ENCODE measurements at regions not wholly inside any gene's neighbourhood (a gene's known extent, or its start where the extent isn't known, plus 50 kb on each side); places are given as distances from the start of the nearest gene placed in this dataset.

DNA sequence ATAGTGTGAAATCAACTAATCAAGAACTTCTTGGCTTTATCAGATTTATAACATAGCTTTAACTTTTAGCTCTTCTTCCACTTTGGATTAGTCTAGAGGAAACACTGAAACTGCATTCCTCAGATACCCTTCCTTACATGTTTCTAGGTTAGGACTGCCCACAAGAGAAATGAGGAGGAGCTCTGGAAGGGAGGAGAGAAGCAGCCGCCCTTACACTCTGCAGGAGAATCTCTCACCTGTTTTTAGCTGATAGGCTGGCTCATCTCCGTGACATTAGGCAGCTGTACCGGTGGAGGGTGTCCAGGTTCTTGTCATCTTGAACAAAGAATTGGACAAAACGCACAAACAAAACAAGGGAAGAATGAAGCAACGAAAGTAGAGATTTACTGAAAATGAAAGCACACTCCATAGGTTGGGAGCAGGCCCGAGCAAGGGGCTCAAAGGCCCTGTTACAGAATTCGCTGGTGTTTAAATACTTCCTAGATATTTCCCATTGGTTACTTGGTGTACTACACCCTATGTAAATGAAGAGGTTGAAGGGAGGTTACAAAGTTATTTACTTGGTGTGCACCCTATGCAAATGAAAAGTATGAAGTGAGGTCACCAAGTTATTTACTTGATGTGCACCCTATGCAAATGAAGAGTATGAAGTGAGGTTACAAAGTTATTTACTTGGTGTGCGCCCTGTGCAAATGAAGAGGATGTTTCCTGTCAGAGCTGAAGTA is 524.9 kb upstream of the CHRM3 start:
- H3K4me2 ChIP-seq (ENCODE audit: low read length), result no peak overlapping the region
- no peaks in the 10 kb centered on the region for H3K36me3 ChIP-seq (ENCODE audit: insufficient read depth, low read length)
- no peaks in the 10 kb centered on the region for H3K9me2 ChIP-seq (ENCODE audit: insufficient read depth, low read length)
- H3K4me3 ChIP-seq (ENCODE audit: low read length), result no peak overlapping the region
- TF ChIP-seq, protein P1, sequence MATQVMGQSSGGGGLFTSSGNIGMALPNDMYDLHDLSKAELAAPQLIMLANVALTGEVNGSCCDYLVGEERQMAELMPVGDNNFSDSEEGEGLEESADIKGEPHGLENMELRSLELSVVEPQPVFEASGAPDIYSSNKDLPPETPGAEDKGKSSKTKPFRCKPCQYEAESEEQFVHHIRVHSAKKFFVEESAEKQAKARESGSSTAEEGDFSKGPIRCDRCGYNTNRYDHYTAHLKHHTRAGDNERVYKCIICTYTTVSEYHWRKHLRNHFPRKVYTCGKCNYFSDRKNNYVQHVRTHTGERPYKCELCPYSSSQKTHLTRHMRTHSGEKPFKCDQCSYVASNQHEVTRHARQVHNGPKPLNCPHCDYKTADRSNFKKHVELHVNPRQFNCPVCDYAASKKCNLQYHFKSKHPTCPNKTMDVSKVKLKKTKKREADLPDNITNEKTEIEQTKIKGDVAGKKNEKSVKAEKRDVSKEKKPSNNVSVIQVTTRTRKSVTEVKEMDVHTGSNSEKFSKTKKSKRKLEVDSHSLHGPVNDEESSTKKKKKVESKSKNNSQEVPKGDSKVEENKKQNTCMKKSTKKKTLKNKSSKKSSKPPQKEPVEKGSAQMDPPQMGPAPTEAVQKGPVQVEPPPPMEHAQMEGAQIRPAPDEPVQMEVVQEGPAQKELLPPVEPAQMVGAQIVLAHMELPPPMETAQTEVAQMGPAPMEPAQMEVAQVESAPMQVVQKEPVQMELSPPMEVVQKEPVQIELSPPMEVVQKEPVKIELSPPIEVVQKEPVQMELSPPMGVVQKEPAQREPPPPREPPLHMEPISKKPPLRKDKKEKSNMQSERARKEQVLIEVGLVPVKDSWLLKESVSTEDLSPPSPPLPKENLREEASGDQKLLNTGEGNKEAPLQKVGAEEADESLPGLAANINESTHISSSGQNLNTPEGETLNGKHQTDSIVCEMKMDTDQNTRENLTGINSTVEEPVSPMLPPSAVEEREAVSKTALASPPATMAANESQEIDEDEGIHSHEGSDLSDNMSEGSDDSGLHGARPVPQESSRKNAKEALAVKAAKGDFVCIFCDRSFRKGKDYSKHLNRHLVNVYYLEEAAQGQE (IDR thresholded peaks at IDR 0.05; ENCODE audit: borderline replicate concordance), result no peak
- no peak for TF ChIP-seq EZH2 (IDR thresholded peaks at IDR 0.05; ENCODE audit: borderline replicate concordance, insufficient read depth, low read length, poor library complexity, severe bottlenecking)
- no peak for TF ChIP-seq RAD21 (conservative IDR thresholded peaks at IDR 0.05)
- TF ChIP-seq, protein P2, sequence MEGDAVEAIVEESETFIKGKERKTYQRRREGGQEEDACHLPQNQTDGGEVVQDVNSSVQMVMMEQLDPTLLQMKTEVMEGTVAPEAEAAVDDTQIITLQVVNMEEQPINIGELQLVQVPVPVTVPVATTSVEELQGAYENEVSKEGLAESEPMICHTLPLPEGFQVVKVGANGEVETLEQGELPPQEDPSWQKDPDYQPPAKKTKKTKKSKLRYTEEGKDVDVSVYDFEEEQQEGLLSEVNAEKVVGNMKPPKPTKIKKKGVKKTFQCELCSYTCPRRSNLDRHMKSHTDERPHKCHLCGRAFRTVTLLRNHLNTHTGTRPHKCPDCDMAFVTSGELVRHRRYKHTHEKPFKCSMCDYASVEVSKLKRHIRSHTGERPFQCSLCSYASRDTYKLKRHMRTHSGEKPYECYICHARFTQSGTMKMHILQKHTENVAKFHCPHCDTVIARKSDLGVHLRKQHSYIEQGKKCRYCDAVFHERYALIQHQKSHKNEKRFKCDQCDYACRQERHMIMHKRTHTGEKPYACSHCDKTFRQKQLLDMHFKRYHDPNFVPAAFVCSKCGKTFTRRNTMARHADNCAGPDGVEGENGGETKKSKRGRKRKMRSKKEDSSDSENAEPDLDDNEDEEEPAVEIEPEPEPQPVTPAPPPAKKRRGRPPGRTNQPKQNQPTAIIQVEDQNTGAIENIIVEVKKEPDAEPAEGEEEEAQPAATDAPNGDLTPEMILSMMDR (IDR thresholded peaks at IDR 0.05; ENCODE audit: poor library complexity, severe bottlenecking), result no peak
- no peak for TF ChIP-seq EP300 (conservative IDR thresholded peaks at IDR 0.05; ENCODE audit: poor library complexity, severe bottlenecking)
- TF ChIP-seq TAF1 (IDR thresholded peaks at IDR 0.05; ENCODE audit: low read depth), result no peak
- TF ChIP-seq POLR2AphosphoS5 (IDR thresholded peaks at IDR 0.05), result no peak
- no peak for TF ChIP-seq SMC3 (conservative IDR thresholded peaks at IDR 0.05; ENCODE audit: poor library complexity)
- TF ChIP-seq MXI1 (conservative IDR thresholded peaks at IDR 0.05; ENCODE audit: poor library complexity, severe bottlenecking), result no peak
- no peak overlapping the region for H3K27ac ChIP-seq (ENCODE audit: low read length)
- H4K20me1 ChIP-seq (ENCODE audit: insufficient read depth), result no peaks in the 10 kb centered on the region
- H3K27me3 ChIP-seq (ENCODE audit: insufficient read depth, low read depth, low read length), result no peaks in the 10 kb centered on the region
- H3F3A ChIP-seq (ENCODE audit: insufficient read depth, low read length, poor library complexity, severe bottlenecking), result no peaks in the 10 kb centered on the region
- no peaks in the 10 kb centered on the region for H3K79me2 ChIP-seq (replicated peaks; ENCODE audit: insufficient read depth, low read length)
- no peaks in the 10 kb centered on the region for H3K9me3 ChIP-seq (ENCODE audit: low read length)
- H2AFZ ChIP-seq (ENCODE audit: low read depth, low read length), result no peak overlapping the region
- no peak overlapping the region for H3K9ac ChIP-seq (ENCODE audit: low read length)

DNA sequence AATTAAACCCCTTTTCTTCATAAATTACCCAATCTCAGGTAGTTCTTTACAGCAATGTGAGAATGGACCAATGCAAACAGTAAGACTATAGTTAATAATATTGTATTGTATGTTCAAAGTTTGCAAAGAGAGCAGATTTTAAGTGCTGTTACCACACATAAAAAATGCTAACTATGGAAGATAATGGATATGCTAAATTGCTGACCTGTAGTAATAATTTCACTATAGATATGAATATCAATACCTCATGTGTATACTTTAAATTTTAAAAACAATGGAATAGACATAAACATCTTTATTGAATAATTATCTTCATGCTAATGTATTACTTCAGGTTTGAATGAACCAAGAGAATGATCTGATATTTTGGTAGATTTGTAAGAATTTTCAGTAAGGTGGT is 552.4 kb upstream of the CHRM3 start:
- Histone ChIP-seq H3K36me3 (ENCODE audit: insufficient read depth, low read length) (no peaks in the 10 kb centered on the region), H3F3A (ENCODE audit: insufficient read depth, low read length, poor library complexity, severe bottlenecking) (no peaks in the 10 kb centered on the region), H3K27me3 (ENCODE audit: insufficient read depth, low read depth, low read length) (no peaks in the 10 kb centered on the region), H3K9me2 (ENCODE audit: insufficient read depth, low read length) (no peaks in the 10 kb centered on the region), H3K27ac (ENCODE audit: low read length) (no peak overlapping the region), H3K9me3 (ENCODE audit: low read length) (no peaks in the 10 kb centered on the region), H3K4me2 (ENCODE audit: low read length) (no peak overlapping the region), H3K79me2 (replicated peaks; ENCODE audit: insufficient read depth, low read length) (no peaks in the 10 kb centered on the region), H3K4me3 (ENCODE audit: low read length) (no peak overlapping the region), H2AFZ (ENCODE audit: low read depth, low read length) (no peak overlapping the region), H3K9ac (ENCODE audit: low read length) (no peak overlapping the region), H4K20me1 (ENCODE audit: insufficient read depth) (no peaks in the 10 kb centered on the region)
- no peak for TF ChIP-seq POLR2AphosphoS5 (IDR thresholded peaks at IDR 0.05)
- TF ChIP-seq, protein P2 (IDR thresholded peaks at IDR 0.05; ENCODE audit: poor library complexity, severe bottlenecking), result no peak
- TF ChIP-seq TAF1 (IDR thresholded peaks at IDR 0.05; ENCODE audit: low read depth), result no peak
- TF ChIP-seq EP300 (conservative IDR thresholded peaks at IDR 0.05; ENCODE audit: poor library complexity, severe bottlenecking), result no peak
- no peak for TF ChIP-seq EZH2 (IDR thresholded peaks at IDR 0.05; ENCODE audit: borderline replicate concordance, insufficient read depth, low read length, poor library complexity, severe bottlenecking)
- no peak for TF ChIP-seq MXI1 (conservative IDR thresholded peaks at IDR 0.05; ENCODE audit: poor library complexity, severe bottlenecking)
- TF ChIP-seq RAD21 (conservative IDR thresholded peaks at IDR 0.05), result no peak
- TF ChIP-seq SMC3 (conservative IDR thresholded peaks at IDR 0.05; ENCODE audit: poor library complexity), result no peak
- TF ChIP-seq, protein P1 (IDR thresholded peaks at IDR 0.05; ENCODE audit: borderline replicate concordance), result no peak

Measured in neural cell (in vitro differentiated cells).